Peyer's patch (tissue), 4 donors: ENCODE measurements at regions not wholly inside any gene's neighbourhood (a gene's known extent, or its start where the extent isn't known, plus 50 kb on each side); places are given as distances from the start of the nearest gene placed in this dataset.

Experiments
- DNase-seq, 3 donors: peaks; one replicate each; pipeline ENCODE4 v3.0.0-alpha.2; 2017 to 2019
- H3K27ac ChIP-seq, 4 donors: fragments of 200-600 bp; sonication (generic); one replicate each; pipeline ENCODE4 v1.5.1; 2016 to 2019
- H3K27me3 ChIP-seq, 2 donors: fragments of 200-600 bp; sonication (generic); one replicate each; pipeline ENCODE4 v1.5.1; 2019
- H3K36me3 ChIP-seq, 3 donors: fragments of 200-600 bp; sonication (generic); one replicate each; pipeline ENCODE4 v1.5.1; 2016 to 2019
- H3K4me1 ChIP-seq, 4 donors: fragments of 200-600 bp; sonication (generic); one replicate each; pipeline ENCODE4 v1.5.1; 2016 to 2019
- H3K4me3 ChIP-seq, 4 donors: fragments of 200-600 bp; sonication (generic); 1 replicate in 3 of 4; 2 replicates in 1 of 4; pipeline ENCODE4 v1.5.1; 2016 to 2019; ENCODE audit warnings: mild to moderate bottlenecking in 1 of 4
- H3K9me3 ChIP-seq, 4 donors: fragments of 200-600 bp; sonication (generic); one replicate each; pipeline ENCODE4 v1.5.1; 2016 to 2019; ENCODE audit warnings: mild to moderate bottlenecking in 1 of 4
- POLR2A ChIP-seq, 2 donors: fragments of 450-650 bp; IDR thresholded peaks; one replicate each; pipeline ENCODE4 v1.5.1; 2017; ENCODE audit warnings: antibody characterized with exemption in 2 of 2, mild to moderate bottlenecking in 2 of 2, moderate library complexity in 2 of 2
- TF ChIP-seq, protein P1 (sequence below), 6 experiments: fragments of 450-650 bp in 4 of 6; fragments of 200-600 bp in 2 of 6; sonication (generic) in 1 of 6; IDR thresholded peaks; one replicate each; pipeline ENCODE4 v1.5.1; 2017 to 2019; ENCODE audit warnings: antibody characterized with exemption in 6 of 6, mild to moderate bottlenecking in 3 of 6, moderate library complexity in 1 of 6

DNA sequence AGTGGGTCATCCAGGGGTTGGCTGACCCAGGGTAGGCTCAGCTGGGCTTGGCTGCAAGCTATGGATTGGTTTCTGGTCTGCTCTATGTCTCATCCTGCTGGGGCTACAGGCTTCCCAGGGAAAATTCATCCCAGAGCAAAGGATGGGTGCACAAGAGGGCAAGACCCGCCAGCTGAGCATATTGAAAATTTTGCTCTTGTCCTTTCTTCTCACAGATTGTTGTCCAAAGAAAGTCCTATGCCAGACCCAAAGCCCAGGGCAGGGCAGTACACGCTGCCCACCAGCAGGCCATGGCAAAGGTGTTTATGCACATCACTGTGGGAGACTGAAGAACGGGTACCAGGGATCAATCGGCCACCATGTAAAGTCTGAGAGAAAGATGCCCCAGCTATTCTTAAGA lies 95.3 kb upstream of the PARP11 start:
- Histone ChIP-seq H3K27ac (no peak overlapping the region), H3K27me3 (no peaks in the 10 kb centered on the region), H3K4me1 (peaks cover 0 to 10% (median 0%) of the 10 kb centered on the region in 4 donors), H3K36me3 (no peaks in the 10 kb centered on the region), H3K4me3 (no peak overlapping the region), H3K9me3 (no peaks in the 10 kb centered on the region)
- no peak for TF ChIP-seq POLR2A (IDR thresholded peaks at IDR 0.05)
- TF ChIP-seq, protein P1, sequence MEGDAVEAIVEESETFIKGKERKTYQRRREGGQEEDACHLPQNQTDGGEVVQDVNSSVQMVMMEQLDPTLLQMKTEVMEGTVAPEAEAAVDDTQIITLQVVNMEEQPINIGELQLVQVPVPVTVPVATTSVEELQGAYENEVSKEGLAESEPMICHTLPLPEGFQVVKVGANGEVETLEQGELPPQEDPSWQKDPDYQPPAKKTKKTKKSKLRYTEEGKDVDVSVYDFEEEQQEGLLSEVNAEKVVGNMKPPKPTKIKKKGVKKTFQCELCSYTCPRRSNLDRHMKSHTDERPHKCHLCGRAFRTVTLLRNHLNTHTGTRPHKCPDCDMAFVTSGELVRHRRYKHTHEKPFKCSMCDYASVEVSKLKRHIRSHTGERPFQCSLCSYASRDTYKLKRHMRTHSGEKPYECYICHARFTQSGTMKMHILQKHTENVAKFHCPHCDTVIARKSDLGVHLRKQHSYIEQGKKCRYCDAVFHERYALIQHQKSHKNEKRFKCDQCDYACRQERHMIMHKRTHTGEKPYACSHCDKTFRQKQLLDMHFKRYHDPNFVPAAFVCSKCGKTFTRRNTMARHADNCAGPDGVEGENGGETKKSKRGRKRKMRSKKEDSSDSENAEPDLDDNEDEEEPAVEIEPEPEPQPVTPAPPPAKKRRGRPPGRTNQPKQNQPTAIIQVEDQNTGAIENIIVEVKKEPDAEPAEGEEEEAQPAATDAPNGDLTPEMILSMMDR (IDR thresholded peaks at IDR 0.05), result no peak
- DNase-seq, result no peak

DNA sequence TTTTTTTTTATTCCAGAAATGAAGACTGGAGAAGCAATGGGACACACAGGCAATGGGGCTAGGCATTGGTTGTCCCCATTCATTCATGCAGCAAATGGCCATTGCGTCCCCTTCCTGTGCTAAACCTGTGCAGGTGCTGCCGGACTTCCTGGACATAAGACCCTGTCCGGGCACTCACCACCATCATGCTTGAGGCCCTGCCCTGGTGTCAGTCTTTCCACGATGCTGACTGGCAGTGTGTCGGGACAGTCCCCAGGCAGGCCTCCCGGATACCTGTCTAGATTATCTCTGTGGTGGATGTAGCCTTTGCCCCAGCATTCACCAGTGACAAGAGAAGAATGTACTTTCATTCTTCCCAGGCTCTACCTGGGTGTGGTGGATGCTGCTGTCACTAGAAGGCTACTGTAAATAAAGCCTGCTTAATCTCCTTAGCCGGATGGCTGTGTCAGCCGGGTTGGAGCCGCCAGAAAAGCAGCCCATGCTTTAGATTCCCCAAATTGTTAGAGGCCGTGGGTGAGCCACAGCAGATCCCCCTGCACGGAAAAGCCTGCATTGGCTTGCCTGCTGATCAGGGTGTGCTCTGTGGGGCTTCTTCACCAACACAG lies 94.5 kb upstream of the PARP11 start:
- Histone ChIP-seq H3K27ac (no peak overlapping the region), H3K4me3 (no peak overlapping the region), H3K4me1 (peaks cover 0 to 1% (median 0%) of the 10 kb centered on the region in 4 donors), H3K36me3 (no peaks in the 10 kb centered on the region), H3K9me3 (no peaks in the 10 kb centered on the region), H3K27me3 (no peaks in the 10 kb centered on the region)
- TF ChIP-seq, protein P1 (IDR thresholded peaks at IDR 0.05), result no peak
- TF ChIP-seq POLR2A (IDR thresholded peaks at IDR 0.05), result no peak
- no peak for DNase-seq

DNA sequence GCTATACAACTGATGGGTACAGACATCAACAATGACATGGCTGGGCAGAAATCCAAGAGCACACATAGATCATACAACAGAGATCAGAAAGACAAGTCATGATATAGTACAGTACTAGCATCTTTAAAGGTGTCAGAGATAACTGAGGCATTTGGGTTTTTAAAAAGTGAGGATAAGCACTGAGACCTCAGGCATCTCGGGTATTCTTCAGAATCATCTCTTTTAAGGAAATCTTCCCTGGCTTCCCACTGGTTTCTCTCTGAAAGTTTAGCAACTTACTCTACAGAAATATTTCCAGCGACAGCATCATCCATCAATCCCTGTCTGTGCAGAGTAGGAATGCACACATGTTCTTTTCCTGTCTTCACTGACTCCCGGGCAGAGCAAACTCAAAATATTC lies 93.2 kb upstream of the PARP11 start:
- TF ChIP-seq, protein P1 (IDR thresholded peaks at IDR 0.05), result no peak
- TF ChIP-seq POLR2A (IDR thresholded peaks at IDR 0.05), result no peak
- no peaks in the 10 kb centered on the region for H3K4me1 ChIP-seq
- no peak overlapping the region for H3K27ac ChIP-seq
- no peak for DNase-seq
- no peaks in the 10 kb centered on the region for H3K36me3 ChIP-seq
- no peaks in the 10 kb centered on the region for H3K27me3 ChIP-seq
- H3K9me3 ChIP-seq, result no peaks in the 10 kb centered on the region
- H3K4me3 ChIP-seq, result no peak overlapping the region

DNA sequence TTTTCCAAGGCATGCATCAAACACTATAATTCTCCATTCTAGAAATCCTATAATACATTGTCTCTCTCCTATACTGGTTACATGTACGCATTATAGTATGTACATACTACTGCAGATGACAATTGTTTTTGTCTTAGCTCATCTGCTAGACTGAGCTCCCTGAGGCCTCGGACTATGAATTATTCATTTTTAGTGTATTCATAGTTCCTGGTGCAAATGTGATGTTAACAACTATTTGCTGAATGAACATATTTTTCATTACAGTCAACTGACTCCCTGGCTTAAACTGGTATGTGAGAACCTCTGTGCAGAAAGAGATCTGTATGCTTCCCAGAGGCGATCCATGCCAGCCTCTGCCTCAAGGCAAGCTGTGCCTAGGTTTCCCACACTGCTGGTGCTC lies 91.8 kb upstream of the PARP11 start:
- no peak overlapping the region for H3K27ac ChIP-seq
- DNase-seq, result no peak
- TF ChIP-seq, protein P1 (IDR thresholded peaks at IDR 0.05), result no peak
- TF ChIP-seq POLR2A (IDR thresholded peaks at IDR 0.05), result no peak
- no peaks in the 10 kb centered on the region for H3K27me3 ChIP-seq
- no peak overlapping the region for H3K4me3 ChIP-seq
- H3K36me3 ChIP-seq, result no peaks in the 10 kb centered on the region
- H3K4me1 ChIP-seq, result no peaks in the 10 kb centered on the region
- no peaks in the 10 kb centered on the region for H3K9me3 ChIP-seq

DNA sequence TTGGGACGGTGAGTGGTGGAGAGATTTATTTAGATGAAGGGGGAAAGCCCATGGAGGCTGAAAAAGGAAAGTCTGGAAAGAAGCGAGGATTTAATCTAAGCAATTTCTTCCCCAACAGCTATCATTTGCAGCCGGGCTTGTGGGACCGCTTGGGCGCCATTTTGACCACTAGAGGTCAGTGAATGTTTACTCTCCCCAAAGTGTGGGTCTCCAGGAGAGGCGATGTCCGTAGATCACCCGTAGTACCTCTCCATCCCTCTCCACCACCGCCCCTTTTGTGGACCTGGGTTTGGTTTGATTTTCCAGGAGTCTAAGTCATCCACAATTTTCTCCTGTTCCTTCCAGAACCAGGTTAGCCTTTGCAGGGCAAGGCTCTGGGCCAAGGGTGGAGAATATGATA lies 91.2 kb upstream of the PARP11 start:
- TF ChIP-seq, protein P1 (IDR thresholded peaks at IDR 0.05), result peak in 2 of 6 experiments; percentile 2 to 34
- no peak for TF ChIP-seq POLR2A (IDR thresholded peaks at IDR 0.05)
- no peak overlapping the region for H3K27ac ChIP-seq
- H3K36me3 ChIP-seq, result no peaks in the 10 kb centered on the region
- no peaks in the 10 kb centered on the region for H3K4me1 ChIP-seq
- H3K4me3 ChIP-seq, result no peak overlapping the region
- peak in 1 of 3 donors; percentile 20 for DNase-seq
- H3K9me3 ChIP-seq, result no peaks in the 10 kb centered on the region
- H3K27me3 ChIP-seq, result no peaks in the 10 kb centered on the region
